ENCODE measurements at regions not wholly inside any gene's neighbourhood (a gene's known extent, or its start where the extent isn't known, plus 50 kb on each side); places are given as distances from the start of the nearest gene placed in this dataset.

GRCh38 chr7:133180717-133181116 is 72.2 kb upstream of the EXOC4 start:
- Histone ChIP-seq H4K20me1 (ENCODE audit: insufficient read depth) (no peaks in the 10 kb centered on the region), H2AFZ (no peak overlapping the region), H3K9me2 (ENCODE audit: insufficient read depth) (no peaks in the 10 kb centered on the region), H3K27me3 (ENCODE audit: insufficient read depth, low read depth) (peaks cover 70% of the 10 kb centered on the region), H3K4me2 (no peak overlapping the region), H3K4me1 (replicated peaks; ENCODE audit: insufficient read depth) (no peaks in the 10 kb centered on the region), H3K27ac (no peak overlapping the region), H3K9me3 (ENCODE audit: insufficient read depth, low read depth) (no peaks in the 10 kb centered on the region; the same call in 1 of the 2 replicates), H3K4me3 (no peak overlapping the region), H3K79me2 (ENCODE audit: low read depth) (no peaks in the 10 kb centered on the region), H3K36me3 (ENCODE audit: low read depth) (no peaks in the 10 kb centered on the region), H3F3A (ENCODE audit: insufficient read depth, low read depth) (no peaks in the 10 kb centered on the region)
- intact Hi-C loops (cut with micrococcal nuclease; ENCODE audit: unreplicated experiment), result no loop called here
- DNase-seq, result no peak
- TF ChIP-seq EZH2 (IDR thresholded peaks at IDR 0.05; ENCODE audit: low read depth), result no peak
- BruUV-seq (replicated peaks), result no TSS peak
- CTCF ChIA-PET, result no interaction called here
- POLR2A ChIA-PET (ENCODE audit: unreplicated experiment), result no interaction called here

- no peaks in the 10 kb centered on the region for H3K36me3 ChIP-seq (ENCODE audit: low read depth)
- H3F3A ChIP-seq (ENCODE audit: insufficient read depth, low read depth), result no peaks in the 10 kb centered on the region
- H3K4me1 ChIP-seq (replicated peaks; ENCODE audit: insufficient read depth), result no peaks in the 10 kb centered on the region
- H3K27ac ChIP-seq, result no peak overlapping the region
- CTCF ChIA-PET, result no interaction called here
- intact Hi-C loops (cut with micrococcal nuclease; ENCODE audit: unreplicated experiment), result no loop called here
- no peaks in the 10 kb centered on the region for H4K20me1 ChIP-seq (ENCODE audit: insufficient read depth)
- no peak overlapping the region for H3K4me3 ChIP-seq
- H3K9me2 ChIP-seq (ENCODE audit: insufficient read depth), result no peaks in the 10 kb centered on the region
- no peak overlapping the region for H2AFZ ChIP-seq
- H3K9me3 ChIP-seq (ENCODE audit: insufficient read depth, low read depth), result no peaks in the 10 kb centered on the region; the same call in 1 of the 2 replicates
- BruUV-seq (replicated peaks), result no TSS peak
- no peak for DNase-seq
- POLR2A ChIA-PET (ENCODE audit: unreplicated experiment), result no interaction called here
- no peak overlapping the region for H3K4me2 ChIP-seq
- H3K27me3 ChIP-seq (ENCODE audit: insufficient read depth, low read depth), result peaks cover 83% of the 10 kb centered on the region
- TF ChIP-seq CTCF (conservative IDR thresholded peaks at IDR 0.05) (no peak), EZH2 (IDR thresholded peaks at IDR 0.05; ENCODE audit: low read depth) (no peak)
- no peaks in the 10 kb centered on the region for H3K79me2 ChIP-seq (ENCODE audit: low read depth)
These were observed 69.7 kb upstream of the EXOC4 start for GRCh38 chr7:133183042-133183794.

- no peak for TF ChIP-seq CTCF (conservative IDR thresholded peaks at IDR 0.05)
- no peak for TF ChIP-seq EZH2 (IDR thresholded peaks at IDR 0.05; ENCODE audit: low read depth)
- H3K4me2 ChIP-seq, result no peak overlapping the region
- H4K20me1 ChIP-seq (ENCODE audit: insufficient read depth), result no peaks in the 10 kb centered on the region
- no peak overlapping the region for H2AFZ ChIP-seq
- H3K36me3 ChIP-seq (ENCODE audit: low read depth), result no peaks in the 10 kb centered on the region
- no peaks in the 10 kb centered on the region for H3K9me2 ChIP-seq (ENCODE audit: insufficient read depth)
- H3K27ac ChIP-seq, result no peak overlapping the region
- no peaks in the 10 kb centered on the region for H3K79me2 ChIP-seq (ENCODE audit: low read depth)
- POLR2A ChIA-PET (ENCODE audit: unreplicated experiment), result no interaction called here
- CTCF ChIA-PET, result no interaction called here
- no peaks in the 10 kb centered on the region for H3K4me1 ChIP-seq (replicated peaks; ENCODE audit: insufficient read depth)
- no TSS peak for BruUV-seq (replicated peaks)
- peaks cover 78% of the 10 kb centered on the region for H3K27me3 ChIP-seq (ENCODE audit: insufficient read depth, low read depth)
- no peak for DNase-seq
- intact Hi-C loops (cut with micrococcal nuclease; ENCODE audit: unreplicated experiment), result no loop called here
- H3K9me3 ChIP-seq (ENCODE audit: insufficient read depth, low read depth), result no peaks in the 10 kb centered on the region; the same call in 1 of the 2 replicates
- H3F3A ChIP-seq (ENCODE audit: insufficient read depth, low read depth), result no peaks in the 10 kb centered on the region
- H3K4me3 ChIP-seq, result no peak overlapping the region
These were observed 68.9 kb upstream of the EXOC4 start for GRCh38 chr7:133183969-133184368.

GRCh38 chr7:133185512-133185911 is 67.4 kb upstream of the EXOC4 start:
- POLR2A ChIA-PET (ENCODE audit: unreplicated experiment), result no interaction called here
- CTCF ChIA-PET, result no interaction called here
- TF ChIP-seq EZH2 (IDR thresholded peaks at IDR 0.05; ENCODE audit: low read depth), result no peak
- no peak for TF ChIP-seq CTCF (conservative IDR thresholded peaks at IDR 0.05)
- no peaks in the 10 kb centered on the region for H3K9me2 ChIP-seq (ENCODE audit: insufficient read depth)
- BruUV-seq (replicated peaks), result no TSS peak
- no peaks in the 10 kb centered on the region for H3F3A ChIP-seq (ENCODE audit: insufficient read depth, low read depth)
- H3K4me2 ChIP-seq, result no peak overlapping the region
- no peak overlapping the region for H2AFZ ChIP-seq
- H3K4me1 ChIP-seq (replicated peaks; ENCODE audit: insufficient read depth), result no peaks in the 10 kb centered on the region
- no peaks in the 10 kb centered on the region for H4K20me1 ChIP-seq (ENCODE audit: insufficient read depth)
- no peaks in the 10 kb centered on the region; the same call in 1 of the 2 replicates for H3K9me3 ChIP-seq (ENCODE audit: insufficient read depth, low read depth)
- peaks cover 73% of the 10 kb centered on the region for H3K27me3 ChIP-seq (ENCODE audit: insufficient read depth, low read depth)
- intact Hi-C loops (cut with micrococcal nuclease; ENCODE audit: unreplicated experiment), result no loop called here
- H3K79me2 ChIP-seq (ENCODE audit: low read depth), result no peaks in the 10 kb centered on the region
- H3K36me3 ChIP-seq (ENCODE audit: low read depth), result no peaks in the 10 kb centered on the region
- H3K4me3 ChIP-seq, result no peak overlapping the region
- H3K27ac ChIP-seq, result no peak overlapping the region
- DNase-seq, result no peak
